Uterus (tissue), 2 donors: ENCODE measurements at regions not wholly inside any gene's neighbourhood (a gene's known extent, or its start where the extent isn't known, plus 50 kb on each side); places are given as distances from the start of the nearest gene placed in this dataset.

Source experiments
- POLR2A ChIP-seq, 2 donors: fragments of 450-650 bp; IDR thresholded peaks; one replicate each; pipeline ENCODE4 v1.6.1; 2016; ENCODE audit warnings: antibody characterized with exemption in 2 of 2, mild to moderate bottlenecking in 1 of 2, moderate library complexity in 1 of 2
- TF ChIP-seq, protein P1 (sequence below), 4 experiments: fragments of 200-600 bp in 2 of 4; fragments of 450-650 bp in 2 of 4; sonication (generic) in 2 of 4; IDR thresholded peaks; one replicate each; pipeline ENCODE4 v1.5.1; 2016 to 2019; ENCODE audit warnings: antibody characterized with exemption in 4 of 4, mild to moderate bottlenecking in 2 of 4, moderate library complexity in 1 of 4

DNA sequence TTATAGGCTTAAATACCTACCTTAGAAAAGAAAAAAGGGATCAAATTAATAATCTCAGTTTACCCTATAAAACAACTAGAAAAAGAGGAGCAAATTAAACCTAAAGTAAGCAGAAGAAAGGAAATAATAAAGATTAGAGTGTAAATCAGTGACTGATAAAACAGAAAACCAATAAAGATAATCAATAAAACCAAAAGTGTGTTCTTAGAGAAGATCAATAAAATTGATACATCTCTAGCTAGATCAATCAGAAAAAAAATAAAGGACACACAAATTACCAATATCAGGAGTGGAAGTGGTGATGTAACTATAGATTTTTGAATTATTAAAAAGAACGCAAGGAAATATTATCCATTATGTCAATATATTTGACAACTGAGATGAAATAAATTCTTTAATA, 69.2 kb upstream of the NAMPT start:
- TF ChIP-seq, protein P1, sequence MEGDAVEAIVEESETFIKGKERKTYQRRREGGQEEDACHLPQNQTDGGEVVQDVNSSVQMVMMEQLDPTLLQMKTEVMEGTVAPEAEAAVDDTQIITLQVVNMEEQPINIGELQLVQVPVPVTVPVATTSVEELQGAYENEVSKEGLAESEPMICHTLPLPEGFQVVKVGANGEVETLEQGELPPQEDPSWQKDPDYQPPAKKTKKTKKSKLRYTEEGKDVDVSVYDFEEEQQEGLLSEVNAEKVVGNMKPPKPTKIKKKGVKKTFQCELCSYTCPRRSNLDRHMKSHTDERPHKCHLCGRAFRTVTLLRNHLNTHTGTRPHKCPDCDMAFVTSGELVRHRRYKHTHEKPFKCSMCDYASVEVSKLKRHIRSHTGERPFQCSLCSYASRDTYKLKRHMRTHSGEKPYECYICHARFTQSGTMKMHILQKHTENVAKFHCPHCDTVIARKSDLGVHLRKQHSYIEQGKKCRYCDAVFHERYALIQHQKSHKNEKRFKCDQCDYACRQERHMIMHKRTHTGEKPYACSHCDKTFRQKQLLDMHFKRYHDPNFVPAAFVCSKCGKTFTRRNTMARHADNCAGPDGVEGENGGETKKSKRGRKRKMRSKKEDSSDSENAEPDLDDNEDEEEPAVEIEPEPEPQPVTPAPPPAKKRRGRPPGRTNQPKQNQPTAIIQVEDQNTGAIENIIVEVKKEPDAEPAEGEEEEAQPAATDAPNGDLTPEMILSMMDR (IDR thresholded peaks at IDR 0.05) = no peak
- TF ChIP-seq POLR2A (IDR thresholded peaks at IDR 0.05) = no peak
